Ascending aorta (tissue), 2 donors: ENCODE measurements at regions not wholly inside any gene's neighbourhood (a gene's known extent, or its start where the extent isn't known, plus 50 kb on each side); places are given as distances from the start of the nearest gene placed in this dataset.

Experiments
- DNase-seq, 2 donors: peaks; one replicate each; pipeline ENCODE4 v3.0.0-alpha.2; 2019; ENCODE audit warnings: low spot score in 2 of 2
- H3K27ac ChIP-seq, 2 donors: fragments of 200-600 bp; sonication (generic); one replicate each; pipeline ENCODE4 v1.5.1; 2016 to 2017; ENCODE audit warnings: mild to moderate bottlenecking in 1 of 2
- H3K27me3 ChIP-seq: fragments of 200-600 bp; sonication (generic); one replicate; pipeline ENCODE4 v1.5.1; 2017
- H3K36me3 ChIP-seq, 2 donors: fragments of 200-600 bp; sonication (generic); one replicate each; pipeline ENCODE4 v1.5.1; 2016
- H3K4me1 ChIP-seq, 2 donors: fragments of 200-600 bp; sonication (generic); one replicate each; pipeline ENCODE4 v1.5.1; 2016 to 2017; ENCODE audit warnings: mild to moderate bottlenecking in 1 of 2
- H3K4me3 ChIP-seq, 2 donors: fragments of 200-600 bp; sonication (generic); one replicate each; pipeline ENCODE4 v1.5.1; 2016 to 2017; ENCODE audit warnings: mild to moderate bottlenecking in 1 of 2
- H3K9me3 ChIP-seq, 2 donors: fragments of 200-600 bp; sonication (generic); one replicate each; pipeline ENCODE4 v1.5.1; 2016
- intact Hi-C: fragments of 100-400 bp; cut with DNase I; formaldehyde crosslinking; loops from one replicate; pipeline ENCODE4 v1.15.1; 2023
- TF ChIP-seq, protein P1 (sequence below), 3 experiments: fragments of 200-600 bp in 2 of 3; fragments of 450-650 bp in 1 of 3; sonication (generic) in 2 of 3; IDR thresholded peaks; one replicate each; pipeline ENCODE4 v1.5.1; 2016 to 2019; ENCODE audit warnings: antibody characterized with exemption in 3 of 3, mild to moderate bottlenecking in 1 of 3, moderate library complexity in 1 of 3

- TF ChIP-seq, protein P1, sequence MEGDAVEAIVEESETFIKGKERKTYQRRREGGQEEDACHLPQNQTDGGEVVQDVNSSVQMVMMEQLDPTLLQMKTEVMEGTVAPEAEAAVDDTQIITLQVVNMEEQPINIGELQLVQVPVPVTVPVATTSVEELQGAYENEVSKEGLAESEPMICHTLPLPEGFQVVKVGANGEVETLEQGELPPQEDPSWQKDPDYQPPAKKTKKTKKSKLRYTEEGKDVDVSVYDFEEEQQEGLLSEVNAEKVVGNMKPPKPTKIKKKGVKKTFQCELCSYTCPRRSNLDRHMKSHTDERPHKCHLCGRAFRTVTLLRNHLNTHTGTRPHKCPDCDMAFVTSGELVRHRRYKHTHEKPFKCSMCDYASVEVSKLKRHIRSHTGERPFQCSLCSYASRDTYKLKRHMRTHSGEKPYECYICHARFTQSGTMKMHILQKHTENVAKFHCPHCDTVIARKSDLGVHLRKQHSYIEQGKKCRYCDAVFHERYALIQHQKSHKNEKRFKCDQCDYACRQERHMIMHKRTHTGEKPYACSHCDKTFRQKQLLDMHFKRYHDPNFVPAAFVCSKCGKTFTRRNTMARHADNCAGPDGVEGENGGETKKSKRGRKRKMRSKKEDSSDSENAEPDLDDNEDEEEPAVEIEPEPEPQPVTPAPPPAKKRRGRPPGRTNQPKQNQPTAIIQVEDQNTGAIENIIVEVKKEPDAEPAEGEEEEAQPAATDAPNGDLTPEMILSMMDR (IDR thresholded peaks at IDR 0.05): no peak
- intact Hi-C loops: no loop called here
- no peaks in the 10 kb centered on the region for H3K9me3 ChIP-seq
- DNase-seq: no peak
- H3K27ac ChIP-seq: no peak overlapping the region
- H3K4me1 ChIP-seq: no peaks in the 10 kb centered on the region
- H3K4me3 ChIP-seq: no peak overlapping the region
- no peaks in the 10 kb centered on the region for H3K27me3 ChIP-seq
- no peaks in the 10 kb centered on the region for H3K36me3 ChIP-seq
These were observed 1257.9 kb downstream of the PCDH17 start for GRCh38 chr13:58889474-58889873.

GRCh38 chr13:58893396-58893795 is 1261.9 kb downstream of the PCDH17 start:
- H3K4me3 ChIP-seq: no peak overlapping the region
- no peaks in the 10 kb centered on the region for H3K36me3 ChIP-seq
- no peaks in the 10 kb centered on the region for H3K4me1 ChIP-seq
- intact Hi-C loops: no loop called here
- TF ChIP-seq, protein P1 (IDR thresholded peaks at IDR 0.05): no peak
- no peaks in the 10 kb centered on the region for H3K9me3 ChIP-seq
- DNase-seq: no peak
- H3K27me3 ChIP-seq: no peaks in the 10 kb centered on the region
- no peak overlapping the region for H3K27ac ChIP-seq

DNA sequence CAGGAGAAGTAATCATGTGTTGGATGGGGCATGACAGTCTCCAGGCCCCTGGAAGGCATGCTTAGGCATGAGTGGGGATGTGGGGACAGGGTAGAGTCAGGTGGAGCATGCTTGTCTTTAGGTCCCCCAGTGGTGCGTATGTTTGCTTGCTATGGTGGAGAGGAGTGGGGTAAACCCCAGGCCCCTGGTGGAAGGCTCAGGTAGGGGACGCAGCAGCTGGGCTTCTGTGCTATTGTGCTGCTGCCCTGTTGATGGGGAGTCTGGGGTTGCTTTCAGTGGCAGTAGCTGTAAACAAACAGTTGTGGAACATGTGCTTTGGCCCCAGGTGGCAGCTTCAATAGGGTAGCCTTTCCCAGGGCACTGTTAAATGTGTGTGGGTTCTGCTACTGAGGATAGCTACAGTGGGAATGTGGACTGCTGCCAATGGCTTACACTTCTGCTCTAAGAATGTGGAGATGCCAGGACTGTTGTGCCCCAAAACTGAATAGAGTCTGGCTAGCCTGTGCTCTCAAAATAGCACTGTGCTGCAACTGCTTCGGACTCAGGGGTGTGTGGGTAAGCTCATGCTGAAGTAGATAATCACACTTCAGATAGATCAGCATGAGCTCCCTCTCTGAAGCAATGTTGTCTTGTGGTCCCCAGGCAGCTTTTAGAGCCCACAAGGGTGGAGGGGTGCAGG is 1257.3 kb downstream of the DIAPH3 start:
- Histone ChIP-seq H3K4me3 (no peak overlapping the region), H3K27ac (no peak overlapping the region)

DNA sequence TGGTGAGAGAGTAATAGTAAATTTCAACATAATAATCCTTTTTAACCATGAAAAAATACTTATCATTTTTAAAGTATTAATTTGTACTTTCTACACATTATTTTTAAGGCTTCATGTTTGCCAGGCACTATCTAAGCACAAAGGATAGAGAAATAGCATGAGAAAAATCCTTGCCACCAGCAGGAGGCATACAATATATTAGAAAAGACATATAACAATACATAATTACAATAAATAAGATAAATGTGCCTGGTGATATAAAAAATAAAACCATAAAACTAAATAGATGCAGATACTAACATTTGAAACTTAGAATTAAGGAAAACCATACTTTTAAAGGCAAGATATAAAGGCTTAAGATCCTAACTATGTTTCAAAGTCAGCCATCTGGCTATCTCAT is 1256.4 kb downstream of the DIAPH3 start:
- Histone ChIP-seq H3K4me3 (no peak overlapping the region), H3K36me3 (no peaks in the 10 kb centered on the region), H3K27me3 (no peaks in the 10 kb centered on the region), H3K4me1 (no peaks in the 10 kb centered on the region), H3K27ac (no peak overlapping the region), H3K9me3 (no peaks in the 10 kb centered on the region)
- no peak for DNase-seq
- TF ChIP-seq, protein P1 (IDR thresholded peaks at IDR 0.05): no peak
- intact Hi-C loops: no loop called here

More for the DNA sequence above, 1257.3 kb downstream of the DIAPH3 start:
- Histone ChIP-seq H3K36me3 (no peaks in the 10 kb centered on the region), H3K4me1 (no peaks in the 10 kb centered on the region), H3K27me3 (no peaks in the 10 kb centered on the region), H3K9me3 (no peaks in the 10 kb centered on the region)
- no peak for DNase-seq
- TF ChIP-seq, protein P1 (IDR thresholded peaks at IDR 0.05): no peak
- intact Hi-C loops: no loop called here

GRCh38 chr13:58908019-58908679 is 1255.6 kb downstream of the DIAPH3 start:
- no peaks in the 10 kb centered on the region for H3K27me3 ChIP-seq
- H3K36me3 ChIP-seq: no peaks in the 10 kb centered on the region
- no peaks in the 10 kb centered on the region for H3K4me1 ChIP-seq
- no peak for DNase-seq
- TF ChIP-seq, protein P1 (IDR thresholded peaks at IDR 0.05): no peak
- H3K4me3 ChIP-seq: no peak overlapping the region
- H3K9me3 ChIP-seq: no peaks in the 10 kb centered on the region
- H3K27ac ChIP-seq: no peak overlapping the region
- intact Hi-C loops: no loop called here
